Testis (tissue), 2 donors: ENCODE measurements at regions not wholly inside any gene's neighbourhood (a gene's known extent, or its start where the extent isn't known, plus 50 kb on each side); places are given as distances from the start of the nearest gene placed in this dataset.

Experiments used
- DNase-seq: peaks from one replicate; pipeline ENCODE4 v3.0.0-alpha.2; 2019
- H3K27ac ChIP-seq, 2 donors: fragments of 200-600 bp; sonication (generic); one replicate each; pipeline ENCODE4 v1.5.1; 2019
- H3K27me3 ChIP-seq: fragments of 200-600 bp; sonication (generic); one replicate; pipeline ENCODE4 v1.5.1; 2019
- H3K36me3 ChIP-seq: fragments of 200-600 bp; sonication (generic); one replicate; pipeline ENCODE4 v1.5.1; 2017; ENCODE audit warnings: low read depth; ENCODE audit errors: missing control alignments
- H3K4me1 ChIP-seq: fragments of 200-600 bp; sonication (generic); one replicate; pipeline ENCODE4 v1.5.1; 2019
- H3K4me3 ChIP-seq, 2 donors: fragments of 200-600 bp; sonication (generic); one replicate each; pipeline ENCODE4 v1.5.1; 2017 to 2019
- H3K9me3 ChIP-seq: fragments of 200-600 bp; sonication (generic); one replicate; pipeline ENCODE4 v1.5.1; 2017
- CTCF ChIP-seq, 3 experiments: fragments of 450-650 bp in 2 of 3; fragments of 200-600 bp in 1 of 3; sonication (generic) in 1 of 3; IDR thresholded peaks; one replicate each; pipeline ENCODE4 v1.5.1; 2016 to 2019; ENCODE audit warnings: antibody characterized with exemption in 3 of 3, mild to moderate bottlenecking in 2 of 3, moderate library complexity in 1 of 3
- POLR2A ChIP-seq: fragments of 450-650 bp; IDR thresholded peaks from one replicate; pipeline ENCODE4 v1.6.1; 2017; ENCODE audit warnings: antibody characterized with exemption, mild to moderate bottlenecking, moderate library complexity
- WGBS, 2 donors: methylation state at CpG; one replicate each; pipeline ENCODE4 v1.1.5; 2018; 5-methylcytosine and 5-hydroxymethylcytosine counted together
- intact Hi-C: fragments of 100-400 bp; cut with DNase I; formaldehyde crosslinking; loops from one replicate; pipeline ENCODE4 v1.15.1; 2023; ENCODE audit warnings: low total_unique reads

DNA sequence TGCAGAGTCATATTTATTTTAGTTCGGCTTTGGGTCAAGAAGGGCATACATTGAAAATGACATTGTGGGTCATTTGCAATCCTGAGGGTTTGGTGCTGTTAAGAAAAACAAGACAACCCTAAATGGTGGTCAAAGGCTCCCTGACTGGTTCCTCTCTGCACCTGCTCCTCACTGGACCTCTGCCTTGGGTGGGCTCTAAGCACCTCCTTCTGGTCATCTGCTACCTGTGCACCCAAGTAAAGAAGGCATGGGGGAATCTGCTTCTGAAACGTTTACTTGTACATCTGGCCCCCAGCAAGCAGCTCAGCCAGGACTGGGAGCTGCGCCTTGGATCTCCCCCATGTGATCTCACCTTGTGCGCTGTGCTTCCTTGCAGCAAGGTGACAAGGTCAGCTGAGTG lies 55.2 kb upstream of the MAL start:
- no peak for DNase-seq
- no peaks in the 10 kb centered on the region for H3K27me3 ChIP-seq
- no peaks in the 10 kb centered on the region for H3K4me1 ChIP-seq
- TF ChIP-seq CTCF (IDR thresholded peaks at IDR 0.05) (no peak), POLR2A (no peak)
- intact Hi-C loops: no loop called here
- WGBS, 2 donors: 77 to 80% methylated on average over 4 of the region's 4 CpGs
- no peak overlapping the region for H3K27ac ChIP-seq
- H3K36me3 ChIP-seq: no peaks in the 10 kb centered on the region
- no peak overlapping the region for H3K4me3 ChIP-seq
- H3K9me3 ChIP-seq: no peaks in the 10 kb centered on the region
